Immature natural killer cell (primary cell): ENCODE measurements at regions not wholly inside any gene's neighbourhood (a gene's known extent, or its start where the extent isn't known, plus 50 kb on each side); places are given as distances from the start of the nearest gene placed in this dataset.

Experiments
- DNase-seq, 3 donors: peaks; one replicate each; pipeline ENCODE4 v3.0.0; 2022; ENCODE audit warnings: mixed read lengths in 1 of 3
- H3K27ac Mint-ChIP-seq, 6 donors: one replicate each; pipeline ENCODE4 v1.8.0; 2020; ENCODE audit warnings: mixed read lengths in 6 of 6, mild to moderate bottlenecking in 5 of 6, inconsistent platforms in 4 of 6, moderate library complexity in 3 of 6
- H3K27me3 Mint-ChIP-seq, 3 donors: one replicate each; pipeline ENCODE4 v1.8.0; 2020 to 2021; ENCODE audit warnings: low read depth in 3 of 3, mild to moderate bottlenecking in 3 of 3, mixed read lengths in 3 of 3, moderate library complexity in 3 of 3, inconsistent platforms in 1 of 3
- H3K36me3 Mint-ChIP-seq, 3 donors: one replicate each; pipeline ENCODE4 v1.8.0; 2020; ENCODE audit warnings: mixed read lengths in 3 of 3, inconsistent platforms in 2 of 3, mild to moderate bottlenecking in 2 of 3
- H3K4me1 Mint-ChIP-seq, 2 donors: one replicate each; pipeline ENCODE4 v1.8.0; 2020; ENCODE audit warnings: inconsistent platforms in 2 of 2, mild to moderate bottlenecking in 2 of 2, mixed read lengths in 2 of 2, moderate library complexity in 1 of 2
- H3K4me3 Mint-ChIP-seq, 5 donors: one replicate each; pipeline ENCODE4 v1.8.0; 2020; ENCODE audit warnings: mild to moderate bottlenecking in 5 of 5, mixed read lengths in 5 of 5, inconsistent platforms in 3 of 5, moderate library complexity in 3 of 5
- H3K9me3 Mint-ChIP-seq, 6 donors: one replicate each; pipeline ENCODE4 v1.8.0; 2020; ENCODE audit warnings: mild to moderate bottlenecking in 6 of 6, mixed read lengths in 6 of 6, inconsistent platforms in 4 of 6, moderate library complexity in 3 of 6

GRCh38 chr4:16289897-16290554, 63.8 kb upstream of the TAPT1 start:
- no peaks in the 10 kb centered on the region for H3K36me3 Mint-ChIP-seq
- no peak overlapping the region for H3K27ac Mint-ChIP-seq
- H3K4me3 Mint-ChIP-seq = peak overlapping the region in 1 of 5 donors; percentile 14
- peaks cover 0 to 3% (median 3%) of the 10 kb centered on the region in 3 donors for H3K27me3 Mint-ChIP-seq
- peaks cover 2 to 6% of the 10 kb centered on the region in 2 donors for H3K4me1 Mint-ChIP-seq
- peak in 2 of 3 donors; percentile 6 to 18 for DNase-seq
- H3K9me3 Mint-ChIP-seq = no peaks in the 10 kb centered on the region

- H3K4me3 Mint-ChIP-seq = no peak overlapping the region
- H3K27me3 Mint-ChIP-seq = peaks cover 0 to 7% (median 2%) of the 10 kb centered on the region in 3 donors
- H3K4me1 Mint-ChIP-seq = no peaks in the 10 kb centered on the region
- H3K9me3 Mint-ChIP-seq = peaks cover 0 to 7% (median 0%) of the 10 kb centered on the region in 6 donors
- H3K27ac Mint-ChIP-seq = no peak overlapping the region
- no peak for DNase-seq
- H3K36me3 Mint-ChIP-seq = peaks cover 0 to 3% (median 0%) of the 10 kb centered on the region in 3 donors
Observed at GRCh38 chr4:16284050-16284449, 57.8 kb upstream of the TAPT1 start.

GRCh38 chr4:16278178-16278577, 51.9 kb upstream of the TAPT1 start:
- peaks cover 0 to 5% (median 4%) of the 10 kb centered on the region in 3 donors for H3K36me3 Mint-ChIP-seq
- peaks cover 0 to 15% (median 5%) of the 10 kb centered on the region in 6 donors for H3K9me3 Mint-ChIP-seq
- DNase-seq = no peak
- H3K27me3 Mint-ChIP-seq = peaks cover 0 to 10% (median 4%) of the 10 kb centered on the region in 3 donors
- H3K4me3 Mint-ChIP-seq = no peak overlapping the region
- H3K4me1 Mint-ChIP-seq = no peaks in the 10 kb centered on the region
- no peak overlapping the region for H3K27ac Mint-ChIP-seq
